ENCODE measurements at regions not wholly inside any gene's neighbourhood (a gene's known extent, or its start where the extent isn't known, plus 50 kb on each side); places are given as distances from the start of the nearest gene placed in this dataset.

GRCh38 chr12:107567876-107568619 is 117.6 kb upstream of the PWP1 start:
- TF ChIP-seq CEBPB (IDR thresholded peaks at IDR 0.05; ENCODE audit: low read depth, low read length) (peak; percentile 67; the same call in 1 of the 2 replicates), TEAD4 (IDR thresholded peaks at IDR 0.05; ENCODE audit: low read depth, low read length) (no peak), RAD21 (IDR thresholded peaks at IDR 0.05 in 1 of 2, conservative IDR thresholded peaks at IDR 0.05 in 1 of 2; ENCODE audit: low read depth in 2 of 2, low read length in 2 of 2) (no peak), E2F6 (IDR thresholded peaks at IDR 0.05) (no peak), SIN3A (conservative IDR thresholded peaks at IDR 0.05 in 1 of 2, IDR thresholded peaks at IDR 0.05 in 1 of 2; ENCODE audit: low read depth in 1 of 2, low read length in 2 of 2) (no peak), SAP30 (IDR thresholded peaks at IDR 0.05; ENCODE audit: insufficient read depth, insufficient replicate concordance, low read length) (no peak)
- Histone ChIP-seq H2BK12ac (ENCODE audit: low read depth, low read length) (no peak overlapping the region), H3K36me3 (ENCODE audit: control insufficient read depth in 2 of 4, insufficient read depth in 4 of 4, low read length in 3 of 4) (no peaks in the 10 kb centered on the region), H3K23ac (ENCODE audit: insufficient read length) (no peak overlapping the region), H2AFZ (ENCODE audit: low read length) (no peak overlapping the region), H2BK15ac (ENCODE audit: low read length) (no peak overlapping the region), H3K79me1 (ENCODE audit: low read depth, low read length) (no peaks in the 10 kb centered on the region), H2BK120ac (replicated peaks; ENCODE audit: low read depth, low read length) (no peak overlapping the region), H3K9me3 (ENCODE audit: insufficient read depth in 2 of 2, low read depth in 1 of 2, low read length in 1 of 2) (0 out of 4 replicates have a peak, but pooled peaks cover 0 to 7% of the 10 kb centered on the region in 2 experiments), H3K14ac (ENCODE audit: insufficient read length) (no peak overlapping the region), H3K4me3 (ENCODE audit: extremely low read depth in 1 of 4, insufficient read depth in 2 of 4, low read depth in 3 of 4, low read length in 4 of 4) (no peak overlapping the region), H4K8ac (ENCODE audit: extremely low read depth, insufficient read depth, low read length) (no peak overlapping the region), H3K23me2 (ENCODE audit: low read depth, low read length) (no peaks in the 10 kb centered on the region), H3K18ac (ENCODE audit: extremely low read depth, low read length) (no peak overlapping the region), H3K9ac (replicated peaks in 1 of 4; ENCODE audit: extremely low read depth in 1 of 4, low read depth in 3 of 4, low read length in 3 of 4) (no peak overlapping the region), H4K91ac (replicated peaks; ENCODE audit: insufficient read length, low read length) (no peak overlapping the region), H3K4ac (replicated peaks; ENCODE audit: insufficient read length, low read depth, low read length) (no peak overlapping the region), H2BK5ac (ENCODE audit: low read depth, low read length) (no peak overlapping the region), H2AK5ac (ENCODE audit: low read depth, low read length) (no peak overlapping the region), H3K56ac (replicated peaks; ENCODE audit: insufficient read length, low read depth, low read length) (no peak overlapping the region), H4K5ac (ENCODE audit: insufficient read length, low read depth, low read length) (no peak overlapping the region), H2BK20ac (ENCODE audit: low read length) (no peak overlapping the region), H3K27ac (ENCODE audit: low read depth, low read length) (no peak overlapping the region), H4K20me1 (replicated peaks in 1 of 2; ENCODE audit: control insufficient read depth in 1 of 2, insufficient read depth in 2 of 2, low read length in 2 of 2) (no peaks in the 10 kb centered on the region), H3K4me1 (replicated peaks in 1 of 4; ENCODE audit: control insufficient read depth in 3 of 4, insufficient read depth in 4 of 4, low read length in 3 of 4) (no peaks in the 10 kb centered on the region), H3K4me2 (ENCODE audit: insufficient read depth in 1 of 2, low read depth in 2 of 2, low read length in 2 of 2) (no peak overlapping the region), H3K79me2 (ENCODE audit: control insufficient read depth in 1 of 2, insufficient read depth in 2 of 2, low read length in 2 of 2) (no peaks in the 10 kb centered on the region), H3K27me3 (replicated peaks in 1 of 4; ENCODE audit: control insufficient read depth in 3 of 4, extremely low read depth in 1 of 4, insufficient read depth in 3 of 4, low read length in 3 of 4) (no peaks in the 10 kb centered on the region)
- 79% methylated on average over 6 of the region's 6 CpGs; no CpG with 5 or more reads in 1 of the 2 experiments for WGBS, 2 experiments (ENCODE audit: extremely low coverage in 1 of 2, insufficient coverage in 1 of 2, insufficient read length in 1 of 2, insufficient replicate concordance in 2 of 2, low coverage in 1 of 2, low lambda C conversion rate in 2 of 2, missing lambda C conversion rate in 1 of 2)
- ChIA-PET POLR2A (ENCODE audit: partially characterized antibody) (interaction anchor here (0.7 kb wide), 1 partner anchor 87 kb away, joined by 3 read pairs; no protein-coding TSS in a partner anchor), CTCF (ENCODE audit: partially characterized antibody) (interaction anchor here (0.6 to 4.1 kb wide), 13 partner anchors 9 to 469 kb away, joined by 3 to 22 read pairs (median 3); no protein-coding TSS in a partner anchor)
- no peak for DNase-seq (ENCODE audit: low read depth in 1 of 2, low spot score in 2 of 2)
- FAIRE-seq: no peak

Measured in H1 (cell line).